HG02571 (cell line): ENCODE measurements at regions not wholly inside any gene's neighbourhood (a gene's known extent, or its start where the extent isn't known, plus 50 kb on each side); places are given as distances from the start of the nearest gene placed in this dataset.
"Not testable (repeated sequence)": the region's sequence is repeated elsewhere in the genome, so short reads cannot be mapped to it uniquely, and the experiment has no call there.

Experiments
- ATAC-seq: cut with Tn5 transposase; IDR thresholded peaks from one replicate; pipeline ENCODE4 v1.9.1; 2021; ENCODE audit warnings: mild to moderate bottlenecking, moderate library complexity; ENCODE audit not compliant: unreplicated experiment

DNA sequence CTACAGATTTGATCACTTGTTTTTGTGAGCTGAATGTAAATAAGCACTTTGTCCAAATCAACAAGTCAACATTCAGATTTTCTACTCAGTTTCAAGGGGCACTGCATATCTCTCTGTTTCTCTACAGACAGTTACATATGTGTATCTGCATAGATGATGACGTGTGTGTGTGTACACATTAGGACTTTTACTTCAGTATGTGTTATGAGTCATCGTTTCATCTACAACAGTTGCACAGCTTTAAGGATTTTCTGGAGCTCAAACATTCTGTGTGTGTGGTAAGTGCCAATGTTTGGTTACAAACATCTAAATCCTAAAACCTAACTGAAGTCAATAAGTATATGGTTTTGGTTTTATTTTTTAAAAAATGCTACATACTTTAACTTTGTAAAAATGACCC, 494.5 kb upstream of the PBX1 start:
- no peak for ATAC-seq

DNA sequence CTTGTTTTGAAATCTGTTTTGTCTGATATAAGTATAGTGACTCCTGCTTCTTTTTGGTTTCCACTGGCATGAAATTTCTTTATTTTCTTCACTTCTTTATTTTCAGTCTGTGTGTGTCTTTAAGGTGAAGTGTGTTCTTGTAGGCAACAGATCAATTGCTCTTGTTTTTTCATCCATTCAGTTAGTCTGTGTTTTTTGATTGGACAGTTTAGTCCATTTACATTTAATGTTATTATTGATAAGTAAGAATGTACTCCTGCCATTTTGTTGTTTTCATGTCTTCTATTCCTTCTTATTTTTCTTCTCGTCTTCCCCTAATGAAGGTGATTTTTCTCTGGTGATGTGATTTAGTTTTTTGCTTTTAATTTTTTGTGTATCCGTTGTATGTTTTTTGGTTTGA, 487.7 kb upstream of the PBX1 start:
- ATAC-seq = no peak

GRCh38 chr1:164086832-164087231, 472.2 kb upstream of the PBX1 start:
- no peak for ATAC-seq

GRCh38 chr1:164087906-164088453, 471.0 kb upstream of the PBX1 start:
- no peak for ATAC-seq

GRCh38 chr1:164092603-164093353, 466.2 kb upstream of the PBX1 start:
- no peak for ATAC-seq

DNA sequence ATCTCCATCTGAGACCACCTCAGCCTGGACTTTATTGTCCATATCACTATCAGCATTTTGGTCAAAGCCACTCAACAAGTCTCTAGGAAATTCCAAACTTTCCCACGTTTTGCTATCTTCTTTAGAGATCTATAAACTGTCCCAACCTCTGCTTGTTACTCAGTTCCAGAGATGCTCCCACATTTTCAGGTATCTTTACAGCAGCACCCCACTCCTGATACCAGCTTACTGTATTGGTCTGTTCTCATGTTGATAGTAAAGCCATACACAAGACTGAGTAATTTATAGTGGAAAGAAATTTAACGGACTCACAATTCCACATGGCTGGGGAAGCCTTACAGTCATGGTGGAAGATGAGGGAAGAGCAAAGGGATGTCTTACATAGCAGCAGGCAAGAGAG, 465.4 kb upstream of the PBX1 start:
- ATAC-seq = no peak

DNA sequence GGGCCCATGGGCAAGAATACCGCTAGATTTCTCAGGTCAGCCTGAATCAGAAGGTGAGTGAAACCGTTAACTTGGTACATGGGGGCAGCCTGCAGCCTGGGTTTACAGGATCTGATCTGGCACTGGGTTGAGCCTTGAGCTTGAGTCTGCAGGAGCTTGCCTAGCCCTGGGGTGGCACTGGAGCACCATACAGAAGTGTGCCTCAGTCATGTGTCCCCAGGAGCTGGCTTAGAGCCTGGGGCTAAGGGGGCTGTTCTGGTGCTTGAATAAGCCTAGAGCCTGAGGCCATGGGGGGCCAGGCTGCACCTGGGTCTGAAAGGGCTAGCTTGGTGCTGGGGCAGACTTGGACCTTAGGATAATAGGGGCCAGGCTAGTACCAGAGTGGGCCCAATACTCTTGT, 457.2 kb upstream of the PBX1 start:
- no peak for ATAC-seq

DNA sequence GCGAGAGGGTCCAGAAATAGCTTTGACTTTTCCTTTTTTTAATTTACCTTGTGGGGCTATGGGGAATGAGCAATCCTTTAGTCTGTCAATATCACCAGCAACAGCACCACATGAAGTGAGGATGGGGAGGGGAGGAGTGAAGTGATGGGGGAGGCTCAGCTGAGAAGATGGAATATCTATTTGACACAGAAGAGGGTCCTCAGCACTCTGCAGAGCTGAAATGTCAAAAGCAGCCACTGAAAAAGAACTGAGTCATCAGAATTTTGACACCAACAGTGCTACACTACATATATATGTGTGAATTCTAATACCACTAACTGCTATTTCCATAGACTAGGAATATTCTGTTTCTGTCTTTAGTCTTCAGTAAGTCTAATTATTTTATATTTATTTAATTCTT, 427.0 kb upstream of the PBX1 start:
- ATAC-seq = no peak

DNA sequence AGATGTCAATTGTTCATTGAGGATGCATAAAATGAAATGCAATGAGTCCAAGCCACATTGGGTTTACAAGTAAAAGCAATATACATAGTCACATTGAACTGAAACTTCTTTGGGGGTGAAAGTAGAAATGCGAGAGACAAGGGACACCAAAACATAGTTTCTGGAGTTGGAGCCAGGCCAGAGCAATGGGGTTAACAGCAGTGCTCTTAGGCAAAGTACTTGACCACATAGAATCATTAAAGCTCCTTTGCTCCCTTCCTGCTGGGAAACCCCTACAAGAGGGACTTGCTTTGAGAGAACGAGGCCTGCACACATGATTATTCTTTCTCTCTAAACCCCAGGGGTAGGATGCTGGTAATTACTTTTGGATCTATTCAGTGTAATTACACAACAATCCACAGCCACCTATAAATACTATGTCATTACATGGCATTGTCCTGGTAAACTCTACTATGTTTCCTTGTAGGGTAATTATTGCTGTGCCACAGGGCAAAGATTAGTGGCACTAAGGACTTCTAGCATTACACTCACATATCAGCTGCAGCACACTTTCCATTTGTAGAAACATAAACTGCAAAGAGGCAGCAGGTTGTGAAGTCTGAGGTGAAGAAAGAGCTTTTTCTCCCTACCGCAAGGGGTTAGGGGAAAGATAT, 421.6 kb upstream of the PBX1 start:
- no peak for ATAC-seq

DNA sequence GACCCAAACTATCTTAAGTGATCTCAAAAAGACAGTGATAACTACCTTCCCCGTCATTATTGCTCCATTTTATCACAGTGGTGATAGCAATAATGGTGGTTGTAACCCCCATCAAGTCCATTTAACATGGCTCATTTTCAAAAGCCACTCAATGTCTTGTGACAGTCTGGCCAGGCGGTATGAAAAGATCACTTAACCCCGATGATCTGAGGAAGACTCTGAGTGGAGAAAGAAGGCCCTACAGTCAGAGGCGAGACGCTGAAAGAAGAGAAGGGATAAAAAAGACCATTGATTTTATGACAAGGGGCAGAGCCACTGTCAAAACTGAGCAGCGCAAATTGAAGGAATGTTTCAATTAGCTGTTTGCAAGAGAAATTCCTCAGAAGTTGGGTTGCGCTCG, 417.2 kb upstream of the PBX1 start:
- ATAC-seq = no peak

GRCh38 chr1:164154622-164155021, 404.4 kb upstream of the PBX1 start:
- no peak for ATAC-seq

DNA sequence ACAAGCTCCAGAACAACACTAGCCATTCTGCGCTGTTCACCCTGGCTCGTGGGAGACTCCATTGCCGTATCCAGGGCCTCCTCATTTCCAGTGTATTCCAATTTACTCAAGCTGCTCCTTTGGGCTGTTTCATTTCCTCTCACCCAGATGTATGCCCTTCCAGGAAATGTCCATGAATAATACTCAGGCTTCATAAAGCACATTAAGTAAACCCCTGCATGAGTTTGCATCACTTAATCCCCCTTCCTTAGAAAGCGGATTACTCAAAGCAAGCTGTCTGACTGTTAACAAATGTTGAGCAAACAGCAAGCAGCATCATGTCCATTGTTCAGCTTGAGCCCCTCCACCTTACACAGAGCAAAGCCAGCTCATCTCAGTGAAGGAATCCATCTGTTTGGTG, 403.6 kb upstream of the PBX1 start:
- ATAC-seq = no peak

DNA sequence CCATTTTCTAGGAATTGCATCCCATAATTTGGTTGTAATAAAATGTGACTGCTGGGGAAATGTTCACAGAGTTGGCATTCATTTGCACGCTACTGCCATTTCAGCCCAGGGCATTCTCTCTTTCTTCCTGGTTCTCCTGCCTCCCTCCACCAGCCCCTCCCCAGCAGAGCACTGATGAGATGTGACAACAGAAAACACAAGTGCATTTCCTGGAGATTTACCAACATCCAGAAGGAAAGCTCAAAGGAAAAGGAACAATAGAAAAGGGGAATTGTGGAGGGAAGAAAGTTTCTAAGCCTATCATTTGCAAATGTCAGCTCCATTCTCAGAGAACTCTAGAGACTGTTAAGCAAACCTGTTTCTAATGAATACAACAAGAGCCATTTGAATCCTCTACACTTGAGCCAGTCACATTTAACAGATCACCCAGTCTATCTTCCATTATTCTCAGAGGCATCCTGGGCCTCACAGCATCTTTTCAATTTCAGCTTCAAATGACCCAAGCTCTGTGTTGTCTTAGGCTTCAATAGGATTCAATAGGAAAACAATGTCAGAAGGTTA, 395.6 kb upstream of the PBX1 start:
- no peak for ATAC-seq

GRCh38 chr1:164165466-164165865, 393.5 kb upstream of the PBX1 start:
- no peak for ATAC-seq

- ATAC-seq = not testable (repeated sequence)
These were observed 392.5 kb upstream of the PBX1 start for GRCh38 chr1:164166454-164166853.

GRCh38 chr1:164177118-164177517, 381.9 kb upstream of the PBX1 start:
- ATAC-seq = no peak

GRCh38 chr1:164180824-164181223, 378.2 kb upstream of the PBX1 start:
- no peak for ATAC-seq

DNA sequence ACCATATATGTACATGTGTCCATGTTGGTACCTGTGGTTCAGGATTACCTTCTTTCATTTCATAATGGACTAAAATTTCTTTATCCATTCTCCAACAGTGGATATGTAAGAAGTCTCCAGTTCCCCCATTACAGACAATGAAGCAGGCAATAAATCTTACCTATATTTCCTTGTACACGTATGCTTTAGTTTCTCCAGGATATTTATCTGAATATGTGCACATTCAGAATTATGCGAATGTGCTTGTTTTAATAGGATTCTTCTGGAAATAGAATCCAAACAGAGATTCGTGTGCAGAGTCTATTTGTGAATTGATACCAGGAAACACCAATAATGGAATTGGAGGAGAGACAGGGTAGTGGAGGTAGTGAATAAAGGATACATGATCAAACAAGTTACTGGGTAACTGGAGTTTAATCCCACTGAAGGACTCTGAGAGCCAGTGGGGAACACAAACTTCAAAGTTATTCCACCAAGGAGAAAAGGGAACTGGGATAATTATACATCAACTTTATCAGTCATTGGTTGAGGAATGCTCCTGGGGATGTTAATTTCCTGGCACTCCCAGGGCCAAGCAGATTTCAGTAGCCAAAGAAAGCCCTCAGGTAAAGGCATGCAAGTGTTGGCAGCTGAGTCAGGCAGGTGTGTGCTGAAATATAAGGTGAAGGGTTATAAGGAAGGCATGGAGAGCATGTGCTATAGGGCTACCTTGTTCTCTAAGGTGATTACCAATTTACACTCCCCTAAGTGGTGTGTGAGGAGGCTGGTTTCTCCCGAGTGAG, 374.9 kb upstream of the PBX1 start:
- no peak for ATAC-seq

GRCh38 chr1:164186881-164187280, 372.1 kb upstream of the PBX1 start:
- ATAC-seq = no peak

GRCh38 chr1:164188497-164188896, 370.5 kb upstream of the PBX1 start:
- no peak for ATAC-seq

GRCh38 chr1:164191191-164191590, 367.8 kb upstream of the PBX1 start:
- no peak for ATAC-seq
